Frontal cortex (tissue), 3 donors: ENCODE measurements at regions not wholly inside any gene's neighbourhood (a gene's known extent, or its start where the extent isn't known, plus 50 kb on each side); places are given as distances from the start of the nearest gene placed in this dataset.
"Not testable (repeated sequence)": the region's sequence is repeated elsewhere in the genome, so short reads cannot be mapped to it uniquely, and the experiment has no call there.

ENCODE experiments used
- DNase-seq, 2 donors: peaks; one replicate each; pipeline ENCODE4 v3.0.0; 2012; ENCODE audit warnings: low spot score in 2 of 2
- FAIRE-seq: peaks from 2 replicates; lab custom pipeline; 2012; peaks lifted over from hg19 to GRCh38; lab: Jason Lieb, UNC
- donor health status: control.
- donor health status: control.
- donor health status: control.

DNA sequence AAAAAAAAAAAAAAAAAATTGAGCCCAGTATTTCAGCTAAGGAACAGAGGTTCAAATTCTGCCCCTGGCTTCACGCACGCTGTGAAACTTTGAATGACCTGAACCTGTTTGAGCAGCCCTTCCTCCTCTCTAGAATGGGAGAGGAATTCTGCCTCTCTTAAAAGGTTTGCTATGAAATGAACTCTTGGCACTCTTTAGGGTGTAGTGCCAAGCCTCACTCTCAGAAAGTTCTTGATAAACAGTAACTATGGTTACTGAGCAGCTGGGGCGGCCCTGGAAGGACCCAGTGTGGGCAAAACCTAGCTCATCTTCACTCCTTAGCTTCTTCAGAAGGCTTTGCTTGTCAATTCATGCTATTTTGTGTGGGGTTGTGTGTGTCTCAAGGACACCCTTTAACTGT lies 73.7 kb downstream of the GEMIN8 start:
- DNase-seq (no peak), FAIRE-seq (no peak)

- DNase-seq (no peak), FAIRE-seq (no peak)
These were observed 74.5 kb downstream of the GEMIN8 start for GRCh38 chrX:13955095-13955647.

- no peak for DNase-seq
- no peak for FAIRE-seq
These were observed 77.1 kb downstream of the GEMIN8 start for GRCh38 chrX:13952581-13952980.

DNA sequence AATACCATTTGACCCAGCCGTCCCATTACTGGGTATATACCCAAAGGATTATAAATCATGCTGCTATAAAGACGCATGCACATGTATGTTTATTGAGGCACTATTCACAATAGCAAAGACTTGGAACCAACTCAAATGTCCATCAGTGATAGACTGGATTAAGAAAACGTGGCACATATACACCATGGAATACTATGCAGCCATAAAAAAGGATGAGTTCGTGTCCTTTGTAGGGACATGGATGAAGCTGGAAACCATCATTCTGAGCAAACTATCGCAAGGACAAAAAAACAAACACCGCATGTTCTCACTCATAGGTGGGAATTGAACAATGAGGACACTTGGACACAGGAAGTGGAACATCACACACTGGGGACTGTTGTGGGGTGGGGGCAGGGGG lies 83.5 kb downstream of the GEMIN8 start:
- not testable (repeated sequence) for FAIRE-seq

DNA sequence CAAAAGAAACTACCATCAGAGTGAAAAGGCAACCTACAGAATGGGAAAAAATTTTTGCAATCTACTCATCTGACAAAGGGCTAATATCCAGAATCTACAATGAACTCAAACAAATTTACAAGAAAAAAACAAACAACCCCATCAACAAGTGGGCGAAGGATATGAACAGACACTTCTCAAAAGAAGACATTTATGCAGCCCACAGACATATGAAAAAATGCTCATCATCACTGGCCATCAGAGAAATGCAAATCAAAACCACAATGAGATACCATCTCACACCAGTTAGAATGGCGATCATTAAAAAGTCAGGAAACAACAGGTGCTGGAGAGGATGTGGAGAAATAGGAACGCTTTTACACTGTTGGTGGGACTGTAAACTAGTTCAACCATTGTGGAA lies 83.9 kb downstream of the GEMIN8 start:
- not testable (repeated sequence) for FAIRE-seq, DNase-seq

More for the DNA sequence above, 83.5 kb downstream of the GEMIN8 start:
- not testable (repeated sequence) for DNase-seq

GRCh38 chrX:13940671-13941070 lies 89.0 kb downstream of the GEMIN8 start:
- no peak for FAIRE-seq
- DNase-seq, result no peak

- DNase-seq (no peak), FAIRE-seq (no peak)
These were observed 89.7 kb downstream of the GEMIN8 start for GRCh38 chrX:13939741-13940597.

- FAIRE-seq (no peak), DNase-seq (peak in 1 of 2 donors; percentile 30)
These were observed 90.7 kb downstream of the GEMIN8 start for GRCh38 chrX:13938829-13939530.

GRCh38 chrX:13938051-13938828 lies 91.5 kb downstream of the GEMIN8 start:
- DNase-seq (peak; percentile 43 to 62), FAIRE-seq (no peak)

GRCh38 chrX:13937370-13938050 lies 92.2 kb downstream of the GEMIN8 start:
- FAIRE-seq, result no peak
- DNase-seq, result peak in 1 of 2 donors; percentile 45

DNA sequence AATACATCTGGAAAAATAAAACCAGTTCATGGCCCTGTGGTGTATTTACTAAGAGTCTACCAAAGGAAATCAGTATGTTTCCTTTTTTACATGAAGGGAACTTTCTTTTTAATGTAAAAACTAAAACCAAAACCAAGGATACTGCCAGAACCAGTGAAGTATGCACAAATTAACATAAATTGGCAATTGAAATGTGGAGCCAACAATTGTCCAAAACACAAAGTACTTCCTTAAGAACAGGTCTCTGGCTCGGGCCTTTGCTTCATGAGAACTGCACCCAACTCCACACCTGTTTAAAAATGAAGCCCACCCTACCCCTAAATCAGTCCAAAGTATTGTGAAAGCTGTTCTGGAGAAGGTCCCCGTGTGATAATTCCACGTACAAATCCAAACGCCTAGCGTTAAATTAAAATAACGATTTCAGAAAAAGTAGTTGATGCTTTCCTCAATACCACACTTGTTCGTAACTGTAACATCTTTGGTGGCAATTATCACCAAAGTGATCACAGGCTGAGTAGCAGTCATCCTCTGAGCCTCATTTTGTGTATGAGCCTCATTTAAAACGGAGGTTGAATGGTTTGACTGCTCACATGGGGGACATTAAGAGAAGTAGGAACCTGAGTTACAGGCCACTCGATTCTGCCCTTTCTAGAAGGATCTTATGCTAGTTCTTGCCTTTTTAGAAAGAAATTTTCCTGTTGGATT lies 93.0 kb downstream of the GEMIN8 start:
- FAIRE-seq, result no peak
- DNase-seq, result no peak

- DNase-seq (no peak), FAIRE-seq (no peak)
These were observed 95.0 kb downstream of the GEMIN8 start for GRCh38 chrX:13934731-13935130.

DNA sequence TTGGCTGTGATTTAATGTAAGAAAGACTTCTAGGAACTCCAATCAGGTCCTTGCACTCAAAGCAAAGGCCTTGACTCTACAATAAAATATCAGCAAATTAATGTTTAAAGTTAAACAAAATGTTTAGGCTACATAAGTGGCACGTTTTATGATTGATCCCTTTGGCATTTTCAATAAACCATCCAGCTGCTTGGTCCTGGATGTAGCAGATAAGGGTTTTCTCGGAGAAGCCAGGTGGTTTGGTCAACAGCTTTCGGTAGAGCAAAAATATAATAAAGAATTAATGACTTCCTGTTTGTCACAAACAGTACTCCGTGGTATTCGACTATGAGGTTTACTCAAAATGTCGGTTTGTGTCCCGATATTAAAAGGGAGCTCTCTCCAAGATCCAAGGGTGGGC lies 95.8 kb downstream of the GEMIN8 start:
- no peak for FAIRE-seq

DNA sequence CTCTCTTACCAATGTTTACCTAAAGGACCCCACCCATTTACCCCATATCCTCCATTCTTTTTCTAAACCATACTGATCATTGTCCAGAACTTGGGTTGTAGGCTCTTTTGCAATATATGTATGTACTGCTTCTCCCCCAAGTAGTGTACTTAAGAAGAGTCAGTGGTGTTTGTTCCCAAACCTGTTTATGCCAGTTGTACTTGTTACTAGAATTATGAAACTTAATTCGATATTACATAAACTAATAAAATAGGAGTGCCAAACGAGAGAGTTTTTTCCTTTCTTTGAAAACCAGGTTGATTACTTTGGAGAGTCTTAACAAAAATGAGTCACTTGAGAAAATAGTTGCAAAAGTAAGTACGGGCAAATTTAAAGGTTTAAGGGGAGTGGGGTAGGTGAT lies 96.3 kb downstream of the GEMIN8 start:
- no peak for FAIRE-seq

More for the DNA sequence above, 95.8 kb downstream of the GEMIN8 start:
- no peak for DNase-seq

GRCh38 chrX:13932416-13932815 lies 97.3 kb downstream of the GEMIN8 start:
- FAIRE-seq, result no peak
- DNase-seq, result no peak

More for the DNA sequence above, 96.3 kb downstream of the GEMIN8 start:
- no peak for DNase-seq

DNA sequence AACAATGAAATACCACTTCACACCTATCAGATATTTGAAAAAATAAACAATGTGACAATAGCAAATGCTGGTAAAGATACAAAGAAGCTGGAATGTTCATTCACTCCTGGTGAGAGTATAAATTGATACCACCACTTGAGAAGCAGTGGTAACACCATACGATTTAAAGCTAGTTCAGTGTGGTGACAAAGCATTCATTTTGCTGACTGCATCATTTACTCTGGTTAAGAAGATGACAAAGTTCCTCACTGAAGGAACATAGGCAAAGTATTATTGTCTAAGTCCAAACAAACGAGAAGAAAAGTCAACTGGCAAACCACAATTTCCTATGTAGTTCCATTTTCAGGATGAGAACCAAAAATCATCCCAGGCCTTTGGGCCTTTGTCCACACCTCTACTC lies 102.5 kb downstream of the GEMIN8 start:
- no peak for FAIRE-seq
- no peak for DNase-seq

- FAIRE-seq, result no peak
- no peak for DNase-seq
These were observed 105.8 kb downstream of the GEMIN8 start for GRCh38 chrX:13923845-13924244.

- DNase-seq, result no peak
- FAIRE-seq, result no peak
These were observed 106.4 kb upstream of the GPM6B start for GRCh38 chrX:13923289-13923688.

DNA sequence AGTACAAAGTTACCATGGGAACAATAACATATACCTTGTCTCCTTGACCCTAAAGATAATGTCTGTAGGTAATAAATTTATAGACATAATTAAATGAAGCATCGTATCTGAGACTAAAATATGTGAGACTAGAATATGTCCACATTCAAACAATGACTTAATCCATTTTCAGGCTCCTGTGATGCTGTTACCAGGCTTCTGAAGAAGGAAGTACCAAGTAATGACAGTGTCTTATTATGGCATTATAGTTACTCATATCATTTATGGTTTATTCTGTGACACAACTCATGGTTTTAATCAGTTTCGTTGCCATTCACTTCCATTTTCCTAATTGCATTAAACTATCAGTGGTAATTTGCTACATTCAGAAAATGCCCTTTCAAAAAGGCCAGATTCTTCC lies 100.6 kb upstream of the GPM6B start:
- FAIRE-seq, result no peak

More for the DNA sequence above, 100.6 kb upstream of the GPM6B start:
- DNase-seq, result no peak
